ENCODE measurements at regions not wholly inside any gene's neighbourhood (a gene's known extent, or its start where the extent isn't known, plus 50 kb on each side); places are given as distances from the start of the nearest gene placed in this dataset.
"Not testable (repeated sequence)": the region's sequence is repeated elsewhere in the genome, so short reads cannot be mapped to it uniquely, and the experiment has no call there.

DNA sequence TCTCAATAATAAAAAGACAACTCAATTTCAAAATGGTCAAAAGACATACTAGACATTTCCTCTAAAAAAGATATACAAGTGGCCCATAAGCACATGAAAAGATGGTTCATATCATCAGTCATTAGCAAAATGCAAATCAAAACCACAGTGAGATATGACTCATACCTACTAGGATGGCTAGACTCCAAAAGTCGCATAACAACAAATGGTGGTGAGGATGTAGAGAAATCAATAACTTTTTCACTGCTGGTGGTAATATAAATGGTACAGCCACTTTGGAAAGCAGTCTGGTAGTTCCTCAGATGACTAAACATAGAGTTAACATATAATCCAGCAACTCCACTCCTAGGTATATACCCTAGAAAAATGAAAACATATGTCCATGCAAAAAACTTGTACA, 242.3 kb upstream of the NOL4 start:
- no peak for DNase-seq (ENCODE audit: extremely low read depth in 1 of 2, low read depth in 1 of 2)

- no peak for DNase-seq (ENCODE audit: extremely low read depth in 1 of 2, low read depth in 1 of 2)
Observed at GRCh38 chr18:34480162-34480700, 229.9 kb upstream of the DTNA start.

- no peak for DNase-seq (ENCODE audit: extremely low read depth in 1 of 2, low read depth in 1 of 2)
Observed at GRCh38 chr18:34482204-34482603, 227.9 kb upstream of the DTNA start.

GRCh38 chr18:34483198-34483597, 226.9 kb upstream of the DTNA start:
- no peak for DNase-seq (ENCODE audit: extremely low read depth in 1 of 2, low read depth in 1 of 2)

DNA sequence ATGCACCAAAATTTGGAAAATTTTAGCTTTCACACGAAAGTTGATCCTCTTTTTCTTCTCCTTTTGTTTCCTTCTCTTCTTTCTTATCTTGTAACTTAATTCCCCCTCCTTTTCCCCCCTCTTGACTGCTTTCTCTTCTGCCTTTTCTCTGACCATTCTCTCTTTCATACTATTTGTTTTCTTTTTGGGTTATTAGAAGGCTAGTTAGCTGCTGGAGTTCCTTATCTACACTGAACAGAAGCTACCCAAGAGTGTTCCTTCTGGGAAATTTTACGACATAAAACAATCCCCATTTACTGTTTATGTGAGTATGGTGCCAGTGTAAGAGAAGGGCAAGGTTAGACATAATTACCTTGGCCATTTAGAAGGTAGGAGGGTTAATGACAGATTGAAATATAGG, 218.4 kb upstream of the DTNA start:
- DNase-seq (ENCODE audit: extremely low read depth in 1 of 2, low read depth in 1 of 2): no peak

- DNase-seq (ENCODE audit: extremely low read depth in 1 of 2, low read depth in 1 of 2): no peak
Observed at GRCh38 chr18:34492652-34493051, 217.4 kb upstream of the DTNA start.

GRCh38 chr18:34493099-34493544, 217.0 kb upstream of the DTNA start:
- peak in 1 of 2 donors; percentile 7 for DNase-seq (ENCODE audit: extremely low read depth in 1 of 2, low read depth in 1 of 2)

GRCh38 chr18:34493566-34494358, 216.3 kb upstream of the DTNA start:
- DNase-seq (ENCODE audit: extremely low read depth in 1 of 2, low read depth in 1 of 2): no peak

- no peak for DNase-seq (ENCODE audit: extremely low read depth in 1 of 2, low read depth in 1 of 2)
Observed at GRCh38 chr18:34494359-34494696, 215.8 kb upstream of the DTNA start.

DNA sequence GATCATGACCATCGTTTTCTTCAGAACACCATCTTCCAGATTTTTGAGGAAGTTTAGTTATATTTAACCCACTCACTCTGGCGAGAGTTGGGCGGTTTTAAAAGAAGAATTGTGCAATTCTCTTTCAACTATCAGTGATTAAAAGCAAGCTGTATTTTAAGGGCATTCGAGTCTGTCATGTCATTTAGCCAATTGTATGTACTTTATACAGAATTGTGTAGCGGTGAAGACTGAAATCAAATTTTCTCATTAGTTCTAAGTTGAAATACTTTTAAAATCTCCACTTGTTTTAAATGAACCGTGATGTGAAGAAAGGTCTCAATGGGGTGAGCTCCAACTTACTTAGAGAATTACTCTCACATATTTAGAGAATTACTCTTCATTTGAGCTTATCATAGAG, 214.6 kb upstream of the DTNA start:
- DNase-seq (ENCODE audit: extremely low read depth in 1 of 2, low read depth in 1 of 2): no peak

- DNase-seq (ENCODE audit: extremely low read depth in 1 of 2, low read depth in 1 of 2): no peak
Observed at GRCh38 chr18:34501553-34501952, 208.5 kb upstream of the DTNA start.

DNA sequence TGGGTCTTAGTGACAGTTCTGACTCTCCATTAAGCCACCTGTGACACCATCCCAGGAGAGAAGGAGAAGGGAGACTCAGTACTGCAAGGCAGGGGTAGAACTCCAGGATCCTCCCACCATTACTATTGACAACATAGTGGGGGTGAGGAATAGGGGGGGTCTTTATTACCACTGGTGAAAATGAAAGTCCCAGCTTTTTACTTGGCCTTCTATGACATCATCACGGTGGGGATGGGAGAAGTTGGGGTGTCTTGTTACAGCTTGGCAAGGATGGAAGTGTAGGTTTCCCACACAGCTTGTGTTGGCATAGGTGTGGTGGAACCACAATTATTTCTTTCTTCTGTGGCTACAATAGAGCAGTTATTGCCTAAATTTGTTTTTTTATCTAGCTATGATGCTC, 203.9 kb upstream of the DTNA start:
- no peak for DNase-seq (ENCODE audit: extremely low read depth in 1 of 2, low read depth in 1 of 2)

DNA sequence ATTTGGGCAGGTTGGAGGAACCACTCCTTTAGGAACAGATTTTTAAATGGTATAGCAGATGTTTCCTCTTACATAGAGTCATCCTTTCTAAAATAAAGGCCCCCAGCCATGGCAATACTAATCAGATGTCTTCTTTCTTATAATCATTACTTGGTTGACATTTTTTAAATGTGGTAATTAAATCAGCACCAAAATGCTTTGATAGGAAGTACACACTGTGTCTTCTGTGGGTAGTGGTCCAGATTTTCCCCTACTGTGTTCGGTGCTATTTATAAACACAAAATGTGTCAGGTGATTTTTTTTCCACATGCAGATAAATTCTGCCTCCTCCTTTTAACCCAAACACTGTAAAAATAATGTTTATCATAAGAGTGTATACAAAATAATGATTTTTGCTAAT, 200.9 kb upstream of the DTNA start:
- DNase-seq (ENCODE audit: extremely low read depth in 1 of 2, low read depth in 1 of 2): no peak

GRCh38 chr18:34509879-34510586, 200.1 kb upstream of the DTNA start:
- DNase-seq (ENCODE audit: extremely low read depth in 1 of 2, low read depth in 1 of 2): no peak

DNA sequence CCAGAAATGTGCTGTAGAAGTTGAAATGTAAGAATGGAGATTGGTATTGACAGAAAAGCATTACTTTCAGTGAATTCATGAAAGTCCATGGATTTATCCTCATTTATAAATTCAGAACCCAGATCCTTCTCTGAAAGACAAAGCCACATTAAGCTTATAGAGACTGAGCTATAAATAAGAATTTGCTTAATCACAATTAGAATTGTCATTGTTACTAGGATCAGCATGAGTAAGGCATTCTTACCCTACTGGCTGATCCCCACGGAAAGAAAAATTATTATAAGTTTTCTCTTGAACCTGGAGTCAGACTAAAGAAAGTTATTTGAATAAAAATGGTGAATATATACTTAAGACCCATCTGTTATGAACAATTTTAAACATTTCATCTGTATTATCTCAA, 199.2 kb upstream of the DTNA start:
- no peak for DNase-seq (ENCODE audit: extremely low read depth in 1 of 2, low read depth in 1 of 2)

DNA sequence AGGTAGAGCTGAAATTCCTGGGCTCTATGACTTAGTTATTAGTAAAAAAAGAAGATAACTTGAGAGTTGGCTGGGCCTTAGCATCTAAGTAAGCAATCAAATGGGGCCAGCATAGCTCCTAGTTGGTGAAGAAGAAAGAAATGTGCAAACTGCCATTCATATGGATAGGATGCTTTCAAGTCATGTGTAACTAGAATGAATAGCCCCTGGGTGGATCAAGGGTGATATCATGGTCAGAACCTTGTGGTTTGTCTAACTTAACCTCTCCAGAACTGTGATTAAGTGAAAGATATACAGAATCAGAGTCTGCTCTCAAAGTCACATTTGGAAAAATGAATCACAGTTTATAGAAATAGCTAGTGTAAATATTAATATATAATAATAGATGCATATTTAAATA, 198.7 kb upstream of the DTNA start:
- no peak for DNase-seq (ENCODE audit: extremely low read depth in 1 of 2, low read depth in 1 of 2)

- DNase-seq (ENCODE audit: extremely low read depth in 1 of 2, low read depth in 1 of 2): no peak
Observed at GRCh38 chr18:34511879-34512278, 198.2 kb upstream of the DTNA start.

- DNase-seq (ENCODE audit: extremely low read depth in 1 of 2, low read depth in 1 of 2): no peak
Observed at GRCh38 chr18:34514238-34514637, 195.9 kb upstream of the DTNA start.

- no peak for DNase-seq (ENCODE audit: extremely low read depth in 1 of 2, low read depth in 1 of 2)
Observed at GRCh38 chr18:34514957-34515356, 195.1 kb upstream of the DTNA start.

GRCh38 chr18:34516355-34516754, 193.7 kb upstream of the DTNA start:
- DNase-seq (ENCODE audit: extremely low read depth in 1 of 2, low read depth in 1 of 2): not testable (repeated sequence)

- not testable (repeated sequence) for DNase-seq (ENCODE audit: extremely low read depth in 1 of 2, low read depth in 1 of 2)
Observed at GRCh38 chr18:34516996-34517395, 193.1 kb upstream of the DTNA start.

DNA sequence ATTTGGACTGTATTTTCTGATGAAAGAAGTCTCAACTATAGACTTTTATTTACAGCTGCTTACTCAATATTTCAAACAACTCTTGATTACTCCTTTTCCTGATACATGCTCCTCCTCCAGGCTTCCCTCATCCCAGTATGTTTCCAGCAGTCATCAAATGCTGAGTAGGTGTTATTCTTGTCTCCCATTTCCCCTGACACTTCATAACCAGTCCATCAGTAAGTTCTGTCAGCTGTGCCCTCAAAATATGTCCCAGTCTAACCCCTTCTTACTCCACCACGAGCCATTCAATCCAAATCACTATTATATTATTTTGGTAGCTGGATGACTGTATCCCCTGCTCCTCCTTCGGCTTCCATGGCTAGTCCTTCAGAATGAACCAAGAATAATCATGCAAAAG, 189.1 kb upstream of the DTNA start:
- DNase-seq (ENCODE audit: extremely low read depth in 1 of 2, low read depth in 1 of 2): no peak

All from stimulated activated CD8-positive, alpha-beta memory T cell treated with anti-CD3 and anti-CD28 coated beads, Interleukin-7, amount 100 ng/mL, for 48 hours (primary cell).